Cardiac fibroblast (primary cell): ENCODE measurements at regions not wholly inside any gene's neighbourhood (a gene's known extent, or its start where the extent isn't known, plus 50 kb on each side); places are given as distances from the start of the nearest gene placed in this dataset.

ENCODE experiments used
- DNase-seq, 2 donors: peaks; one replicate each; pipeline versions ENCODE4 v3.0.0 to v3.0.0-alpha.2; 2010; ENCODE audit warnings: low read depth in 2 of 2
- H3K4me3 ChIP-seq, 2 donors: replicated peaks in 1 of 2; 1 replicate in 1 of 2; 2 replicates in 1 of 2; pipeline ENCODE4 v1.5.1; 2011; ENCODE audit warnings: low read depth in 2 of 2, low read length in 2 of 2, mild to moderate bottlenecking in 2 of 2, moderate library complexity in 1 of 2
- CTCF ChIP-seq: IDR thresholded peaks from one replicate; pipeline ENCODE4 v1.5.1; 2011; ENCODE audit warnings: low read depth, mild to moderate bottlenecking, low read length, inconsistent platforms

- no peak for TF ChIP-seq CTCF
- no peak for DNase-seq
These were observed 195.3 kb upstream of the HTR2A start for GRCh38 chr13:47092202-47092601.

GRCh38 chr13:47087841-47088240, 191.0 kb upstream of the HTR2A start:
- peak; percentile 26 to 86 for DNase-seq
- TF ChIP-seq CTCF: no peak

More at GRCh38 chr13:47092202-47092601, 195.3 kb upstream of the HTR2A start:
- no peak overlapping the region for H3K4me3 ChIP-seq

GRCh38 chr13:47087241-47087640, 190.4 kb upstream of the HTR2A start:
- H3K4me3 ChIP-seq: no peak overlapping the region
- DNase-seq: no peak
- no peak for TF ChIP-seq CTCF

More at GRCh38 chr13:47087841-47088240, 191.0 kb upstream of the HTR2A start:
- no peak overlapping the region for H3K4me3 ChIP-seq

GRCh38 chr13:47085346-47085745, 188.5 kb upstream of the HTR2A start:
- peak in 1 of 2 donors; percentile 72 for DNase-seq
- no peak overlapping the region for H3K4me3 ChIP-seq
- TF ChIP-seq CTCF: no peak

GRCh38 chr13:47081850-47082249, 185.0 kb upstream of the HTR2A start:
- no peak overlapping the region for H3K4me3 ChIP-seq
- TF ChIP-seq CTCF: no peak
- no peak for DNase-seq

GRCh38 chr13:47081246-47081645, 184.4 kb upstream of the HTR2A start:
- no peak for DNase-seq
- TF ChIP-seq CTCF: no peak

GRCh38 chr13:47080621-47081020, 183.8 kb upstream of the HTR2A start:
- DNase-seq: no peak
- no peak for TF ChIP-seq CTCF
- H3K4me3 ChIP-seq: no peak overlapping the region

More at GRCh38 chr13:47081246-47081645, 184.4 kb upstream of the HTR2A start:
- H3K4me3 ChIP-seq: no peak overlapping the region
